GM12864 (cell line): ENCODE measurements at regions not wholly inside any gene's neighbourhood (a gene's known extent, or its start where the extent isn't known, plus 50 kb on each side); places are given as distances from the start of the nearest gene placed in this dataset.

Experiments
- DNase-seq: peaks from one replicate; pipeline ENCODE4 v3.0.0-alpha.2; 2011; ENCODE audit warnings: low read depth
- H3K4me3 ChIP-seq: 2 replicates; pipeline ENCODE4 v1.5.1; 2011; ENCODE audit warnings: mild to moderate bottlenecking, low read depth, low read length, control low read depth
- CTCF ChIP-seq: IDR thresholded peaks from 2 replicates; pipeline ENCODE4 v1.5.1; 2011; ENCODE audit warnings: low read depth, mild to moderate bottlenecking, moderate library complexity, low read length, control low read depth, inconsistent platforms; ENCODE audit errors: missing control alignments

GRCh38 chr5:92505925-92506324 lies 1075.1 kb downstream of the NR2F1-AS1 start:
- no peak for DNase-seq
- no peak for TF ChIP-seq CTCF
- no peak overlapping the region for H3K4me3 ChIP-seq

GRCh38 chr5:92505145-92505544 lies 1075.9 kb downstream of the NR2F1-AS1 start:
- DNase-seq, result no peak
- no peak overlapping the region for H3K4me3 ChIP-seq
- no peak for TF ChIP-seq CTCF

- H3K4me3 ChIP-seq, result no peak overlapping the region
- no peak for DNase-seq
- TF ChIP-seq CTCF, result no peak
These were observed 1076.7 kb downstream of the NR2F1-AS1 start for GRCh38 chr5:92504346-92504745.

GRCh38 chr5:92500752-92501151 lies 1080.3 kb downstream of the NR2F1-AS1 start:
- no peak for DNase-seq
- no peak for TF ChIP-seq CTCF
- no peak overlapping the region for H3K4me3 ChIP-seq

GRCh38 chr5:92496545-92496944 lies 1084.5 kb downstream of the NR2F1-AS1 start:
- DNase-seq, result no peak
- no peak for TF ChIP-seq CTCF
- H3K4me3 ChIP-seq, result no peak overlapping the region

- DNase-seq, result no peak
- TF ChIP-seq CTCF, result no peak
These were observed 1086.5 kb downstream of the NR2F1-AS1 start for GRCh38 chr5:92494508-92494907.

GRCh38 chr5:92492908-92493307 lies 1088.1 kb downstream of the NR2F1-AS1 start:
- TF ChIP-seq CTCF, result no peak
- no peak overlapping the region for H3K4me3 ChIP-seq
- DNase-seq, result no peak

More at GRCh38 chr5:92494508-92494907, 1086.5 kb downstream of the NR2F1-AS1 start:
- no peak overlapping the region for H3K4me3 ChIP-seq
